ENCODE measurements at regions not wholly inside any gene's neighbourhood (a gene's known extent, or its start where the extent isn't known, plus 50 kb on each side); places are given as distances from the start of the nearest gene placed in this dataset.

DNA sequence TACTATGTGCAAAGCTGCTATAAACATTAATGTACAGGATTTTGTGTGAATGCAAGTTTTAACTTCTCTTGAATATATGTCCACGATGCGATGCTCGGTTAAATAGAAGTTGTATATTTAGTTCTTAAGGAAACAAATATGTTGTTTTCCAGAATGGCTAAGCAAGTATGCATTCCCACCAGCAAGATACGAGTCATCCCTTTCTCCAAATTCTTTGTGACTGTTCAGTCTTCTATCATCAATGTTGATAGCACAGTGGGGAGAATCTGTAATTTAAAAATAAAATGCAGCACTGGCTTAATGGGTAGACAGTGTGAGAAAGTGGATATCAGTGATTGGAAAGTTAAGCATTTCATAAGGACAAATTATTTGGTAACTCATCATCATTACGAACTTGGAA is 1340.8 kb downstream of the PCDH9 start (continued):
- no peak for TF ChIP-seq CBFB (IDR thresholded peaks at IDR 0.05; ENCODE audit: low read depth)
- TF ChIP-seq RUNX3 (IDR thresholded peaks at IDR 0.05; ENCODE audit: low read length) = no peak
- no peak for TF ChIP-seq FOXK2 (IDR thresholded peaks at IDR 0.05)
- TF ChIP-seq MEF2A (IDR thresholded peaks at IDR 0.05; ENCODE audit: insufficient read depth, low read depth, low read length) = no peak
- TF ChIP-seq SRF (IDR thresholded peaks at IDR 0.05; ENCODE audit: low read depth in 2 of 2, low read length in 2 of 2) = no peak
- TF ChIP-seq, protein P1, sequence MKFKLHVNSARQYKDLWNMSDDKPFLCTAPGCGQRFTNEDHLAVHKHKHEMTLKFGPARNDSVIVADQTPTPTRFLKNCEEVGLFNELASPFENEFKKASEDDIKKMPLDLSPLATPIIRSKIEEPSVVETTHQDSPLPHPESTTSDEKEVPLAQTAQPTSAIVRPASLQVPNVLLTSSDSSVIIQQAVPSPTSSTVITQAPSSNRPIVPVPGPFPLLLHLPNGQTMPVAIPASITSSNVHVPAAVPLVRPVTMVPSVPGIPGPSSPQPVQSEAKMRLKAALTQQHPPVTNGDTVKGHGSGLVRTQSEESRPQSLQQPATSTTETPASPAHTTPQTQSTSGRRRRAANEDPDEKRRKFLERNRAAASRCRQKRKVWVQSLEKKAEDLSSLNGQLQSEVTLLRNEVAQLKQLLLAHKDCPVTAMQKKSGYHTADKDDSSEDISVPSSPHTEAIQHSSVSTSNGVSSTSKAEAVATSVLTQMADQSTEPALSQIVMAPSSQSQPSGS (IDR thresholded peaks at IDR 0.05; ENCODE audit: low read length) = no peak
- TF ChIP-seq, protein P2, sequence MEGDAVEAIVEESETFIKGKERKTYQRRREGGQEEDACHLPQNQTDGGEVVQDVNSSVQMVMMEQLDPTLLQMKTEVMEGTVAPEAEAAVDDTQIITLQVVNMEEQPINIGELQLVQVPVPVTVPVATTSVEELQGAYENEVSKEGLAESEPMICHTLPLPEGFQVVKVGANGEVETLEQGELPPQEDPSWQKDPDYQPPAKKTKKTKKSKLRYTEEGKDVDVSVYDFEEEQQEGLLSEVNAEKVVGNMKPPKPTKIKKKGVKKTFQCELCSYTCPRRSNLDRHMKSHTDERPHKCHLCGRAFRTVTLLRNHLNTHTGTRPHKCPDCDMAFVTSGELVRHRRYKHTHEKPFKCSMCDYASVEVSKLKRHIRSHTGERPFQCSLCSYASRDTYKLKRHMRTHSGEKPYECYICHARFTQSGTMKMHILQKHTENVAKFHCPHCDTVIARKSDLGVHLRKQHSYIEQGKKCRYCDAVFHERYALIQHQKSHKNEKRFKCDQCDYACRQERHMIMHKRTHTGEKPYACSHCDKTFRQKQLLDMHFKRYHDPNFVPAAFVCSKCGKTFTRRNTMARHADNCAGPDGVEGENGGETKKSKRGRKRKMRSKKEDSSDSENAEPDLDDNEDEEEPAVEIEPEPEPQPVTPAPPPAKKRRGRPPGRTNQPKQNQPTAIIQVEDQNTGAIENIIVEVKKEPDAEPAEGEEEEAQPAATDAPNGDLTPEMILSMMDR (IDR thresholded peaks at IDR 0.05 in 2 of 3, conservative IDR thresholded peaks at IDR 0.05 in 1 of 3; ENCODE audit: control insufficient read depth in 2 of 3, extremely low read depth in 1 of 3, insufficient read depth in 1 of 3, low read depth in 3 of 3, low read length in 3 of 3) = no peak

DNA sequence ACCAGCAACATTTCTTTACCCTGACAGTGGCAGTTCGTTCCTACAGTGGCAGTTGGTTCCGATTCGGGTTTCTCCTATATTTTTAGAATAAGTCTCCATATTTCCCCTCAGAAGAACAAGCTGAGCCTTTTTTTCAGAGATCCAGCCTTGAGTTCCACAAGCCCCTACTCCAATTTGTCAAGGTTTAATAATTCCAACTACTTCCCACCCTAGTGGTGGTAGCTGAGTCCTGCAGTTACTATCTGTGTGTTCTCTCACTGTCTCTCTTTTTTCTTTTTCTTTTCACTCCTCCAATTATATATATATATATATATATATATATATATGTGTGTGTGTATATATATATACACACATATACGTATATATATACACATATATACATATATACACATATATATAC is 1347.3 kb downstream of the PCDH9 start:
- WGBS (ENCODE audit: insufficient coverage, insufficient replicate concordance, low lambda C conversion rate, missing lambda C conversion rate) = 11% methylated on average over 4 of the region's 4 CpGs
- CTCF ChIA-PET = no interaction called here

More for the DNA sequence above, 1347.3 kb downstream of the PCDH9 start:
- H3K9me3 ChIP-seq (replicated peaks; ENCODE audit: control insufficient read depth, insufficient read depth, low read length) = no peaks in the 10 kb centered on the region
- no peaks in the 10 kb centered on the region for H3K27me3 ChIP-seq (replicated peaks in 1 of 2; ENCODE audit: control insufficient read depth in 2 of 2, insufficient read depth in 2 of 2, low read length in 1 of 2)
- H3K4me2 ChIP-seq (ENCODE audit: control insufficient read depth, insufficient read depth) = no peak overlapping the region
- no peaks in the 10 kb centered on the region for H3K79me2 ChIP-seq (ENCODE audit: control insufficient read depth, insufficient read depth, low read length)
- in situ Hi-C loops (cut with MboI) = no loop called here
- H3K9ac ChIP-seq (ENCODE audit: control insufficient read depth, insufficient read depth, low read length) = no peak overlapping the region
- ChIA-PET POLR2A (no interaction called here), RAD21 (ENCODE audit: unreplicated experiment) (no interaction called here), SMC1A (ENCODE audit: uncharacterized antibody, unreplicated experiment) (no interaction called here)
- H3K4me3 ChIP-seq = no peak overlapping the region
- H2AFZ ChIP-seq (ENCODE audit: control insufficient read depth, low read depth, low read length) = no peak overlapping the region
- no peaks in the 10 kb centered on the region for H4K20me1 ChIP-seq (ENCODE audit: control insufficient read depth, insufficient read depth)
- no TSS peak for BruUV-seq (replicated peaks)
- ATAC-seq (no peak), DNase-seq (ENCODE audit: low read depth, low spot score) (no peak), FAIRE-seq (no peak)
- no peak for TF ChIP-seq ZNF217 (IDR thresholded peaks at IDR 0.05)
- H3K4me1 ChIP-seq (ENCODE audit: control insufficient read depth, insufficient read depth, low read length) = no peaks in the 10 kb centered on the region
- H3K36me3 ChIP-seq (ENCODE audit: control insufficient read depth in 2 of 2, insufficient read depth in 2 of 2, low read length in 1 of 2) = no peaks in the 10 kb centered on the region
- intact Hi-C loops (cut with micrococcal nuclease; ENCODE audit: unreplicated experiment) = no loop called here
- H3K27ac ChIP-seq (ENCODE audit: control insufficient read depth, insufficient read depth) = no peak overlapping the region
